Activated CD4-positive, alpha-beta T cell treated with anti-CD3 and anti-CD28 coated beads, Interleukin-2, Interleukin-4, amounts not matched to agents 100 ng/mL and 50 ng/mL, durations not matched to agents 16 hours and 8 hours (primary cell): ENCODE measurements at regions not wholly inside any gene's neighbourhood (a gene's known extent, or its start where the extent isn't known, plus 50 kb on each side); places are given as distances from the start of the nearest gene placed in this dataset.
"Not testable (repeated sequence)": the region's sequence is repeated elsewhere in the genome, so short reads cannot be mapped to it uniquely, and the experiment has no call there.

ENCODE experiments used
- DNase-seq: peaks from one replicate; pipeline ENCODE4 v3.0.0-alpha.2; 2020; ENCODE audit warnings: low spot score

DNA sequence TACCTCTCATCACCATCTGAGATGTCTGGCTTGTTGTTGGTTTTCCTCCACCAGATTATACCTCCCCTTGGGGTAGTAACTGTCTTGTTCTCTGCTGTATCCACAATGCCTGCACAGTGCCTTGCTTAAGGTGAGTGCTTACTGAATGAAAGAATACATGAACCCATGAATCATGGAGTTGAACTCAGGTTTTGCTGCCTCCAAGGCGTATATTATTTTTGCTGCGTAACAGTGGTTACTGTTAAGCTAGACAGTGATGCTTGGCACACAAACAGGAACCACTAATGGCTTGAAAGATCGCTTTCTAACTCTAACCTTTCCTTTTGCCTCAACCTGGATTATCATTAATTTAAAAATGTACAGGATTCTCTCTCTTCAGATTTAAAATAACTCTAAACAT, 695.8 kb downstream of the TOX3 start:
- DNase-seq, result no peak

DNA sequence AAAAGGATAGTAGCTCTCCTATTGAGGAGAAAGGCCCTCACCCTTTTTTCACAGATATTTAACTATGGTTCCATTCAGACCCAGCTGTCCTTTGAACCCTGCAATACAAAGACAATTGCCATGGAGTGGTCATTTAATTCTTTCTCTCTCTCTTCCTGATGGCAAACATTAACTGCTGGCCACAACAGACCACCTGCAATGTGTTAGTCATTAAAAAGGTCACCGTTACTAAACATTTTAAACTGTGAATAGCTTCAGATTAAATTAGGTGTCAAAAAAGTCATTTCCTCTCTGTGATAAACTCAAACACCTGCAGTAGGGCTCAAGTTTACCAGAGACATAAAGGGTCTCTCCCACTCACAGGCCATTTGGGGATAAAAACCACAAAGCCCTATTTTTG, 697.2 kb downstream of the TOX3 start:
- DNase-seq, result no peak

DNA sequence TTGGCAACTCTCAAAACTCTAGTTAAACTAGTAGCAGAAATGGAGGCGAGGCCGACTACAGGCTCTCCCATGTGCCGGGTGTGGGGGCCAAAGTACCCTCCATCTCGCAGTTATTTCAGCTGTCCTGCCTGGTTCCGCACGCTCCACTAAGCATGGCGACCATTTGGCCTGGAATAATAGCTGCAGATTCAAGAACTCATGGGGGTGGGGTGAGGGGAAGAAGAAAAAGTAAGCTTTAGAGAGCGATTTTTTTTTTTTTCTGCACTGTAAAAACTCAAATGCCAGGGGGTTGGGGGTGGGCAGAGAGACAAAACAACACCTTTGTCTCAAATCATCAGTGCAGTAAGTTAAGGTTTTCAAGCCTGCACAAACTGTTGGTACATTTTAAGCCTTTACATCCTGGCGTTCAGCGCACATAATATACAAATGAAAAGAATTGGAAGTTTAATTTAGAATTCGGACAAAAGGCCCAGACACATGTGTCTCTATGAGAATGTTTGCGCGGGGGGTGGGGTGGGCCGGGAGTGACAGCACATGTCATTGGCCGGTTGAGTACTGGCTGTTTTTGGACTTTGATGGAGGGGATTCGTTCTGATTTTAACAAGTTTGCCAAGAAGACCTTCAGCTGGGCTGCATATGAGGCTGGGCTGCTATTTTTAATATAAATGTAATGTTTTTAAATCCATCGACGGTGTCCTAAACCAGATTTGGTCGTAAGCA, 694.7 kb upstream of the SALL1 start:
- DNase-seq, result no peak

DNA sequence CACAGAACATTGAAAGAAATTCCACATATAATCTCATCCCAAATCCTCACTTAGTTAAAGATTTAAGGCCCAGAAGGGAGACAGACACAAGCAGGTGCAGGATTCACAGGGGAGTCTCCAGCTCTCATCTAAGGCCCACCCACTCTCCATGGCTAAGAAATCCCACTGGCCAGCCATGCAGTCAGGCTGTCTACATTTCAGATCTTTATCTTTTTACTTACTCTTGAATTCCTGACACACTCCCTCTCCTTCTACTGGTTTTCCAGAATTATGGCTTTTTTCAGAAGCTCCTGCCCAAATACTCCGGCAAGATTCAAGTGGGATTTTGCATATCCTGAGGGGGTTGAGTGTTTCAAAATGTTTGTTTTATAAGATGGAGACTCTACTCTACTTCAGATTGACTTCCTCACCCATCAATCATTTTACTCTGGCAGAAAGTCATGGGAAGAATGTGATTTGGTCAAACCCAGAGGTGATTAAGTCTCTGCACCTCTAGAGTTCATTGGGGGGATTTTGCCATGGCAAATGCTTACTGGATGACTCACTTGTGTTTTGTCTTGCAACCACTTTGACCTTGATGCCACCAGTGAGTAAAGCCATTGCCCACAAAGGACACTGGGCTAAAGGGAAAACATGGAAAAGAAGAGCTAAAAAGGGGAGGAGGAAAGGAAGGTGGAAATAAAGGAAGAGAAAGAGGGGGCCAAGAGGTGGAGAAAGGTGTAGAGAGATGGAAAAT, 688.8 kb upstream of the SALL1 start:
- DNase-seq, result no peak

DNA sequence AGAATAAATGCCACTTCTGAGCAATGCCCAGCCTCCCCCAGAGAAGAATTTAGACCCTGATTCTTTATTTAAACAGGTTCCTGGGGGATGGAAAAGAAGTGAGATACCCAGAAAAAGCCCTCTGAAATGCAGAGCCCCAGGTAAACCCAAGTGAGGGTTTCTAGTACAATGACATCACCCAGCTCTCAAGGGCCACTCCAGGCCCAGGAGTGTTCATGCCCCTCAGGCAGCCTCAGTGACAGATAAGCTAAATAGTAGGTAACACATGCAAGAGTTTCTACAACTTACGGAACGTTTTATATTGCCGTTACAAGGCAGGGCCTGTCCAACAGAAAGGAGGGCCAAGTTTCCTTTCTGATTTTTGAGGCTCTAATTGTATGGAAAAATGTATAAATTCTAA, 683.7 kb upstream of the SALL1 start:
- no peak for DNase-seq

DNA sequence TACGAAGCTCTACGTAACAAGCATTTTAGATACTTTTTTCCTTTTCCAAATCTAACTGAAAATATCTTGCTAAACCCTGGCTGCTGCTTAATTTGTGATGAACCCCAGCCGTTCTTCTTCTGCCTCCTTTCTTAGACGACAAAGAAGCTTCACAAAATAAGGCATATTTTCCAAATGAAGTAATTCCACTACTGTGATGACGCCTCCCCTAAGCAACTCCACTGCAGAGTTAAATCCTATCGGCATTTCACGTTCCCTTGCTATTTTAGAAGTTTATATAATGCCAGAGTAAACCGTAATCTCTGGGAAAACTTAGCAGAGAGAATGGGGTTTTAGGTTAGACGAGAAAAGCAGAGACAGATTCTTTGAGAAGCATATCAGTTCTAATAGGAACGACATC, 683.1 kb upstream of the SALL1 start:
- no peak for DNase-seq

DNA sequence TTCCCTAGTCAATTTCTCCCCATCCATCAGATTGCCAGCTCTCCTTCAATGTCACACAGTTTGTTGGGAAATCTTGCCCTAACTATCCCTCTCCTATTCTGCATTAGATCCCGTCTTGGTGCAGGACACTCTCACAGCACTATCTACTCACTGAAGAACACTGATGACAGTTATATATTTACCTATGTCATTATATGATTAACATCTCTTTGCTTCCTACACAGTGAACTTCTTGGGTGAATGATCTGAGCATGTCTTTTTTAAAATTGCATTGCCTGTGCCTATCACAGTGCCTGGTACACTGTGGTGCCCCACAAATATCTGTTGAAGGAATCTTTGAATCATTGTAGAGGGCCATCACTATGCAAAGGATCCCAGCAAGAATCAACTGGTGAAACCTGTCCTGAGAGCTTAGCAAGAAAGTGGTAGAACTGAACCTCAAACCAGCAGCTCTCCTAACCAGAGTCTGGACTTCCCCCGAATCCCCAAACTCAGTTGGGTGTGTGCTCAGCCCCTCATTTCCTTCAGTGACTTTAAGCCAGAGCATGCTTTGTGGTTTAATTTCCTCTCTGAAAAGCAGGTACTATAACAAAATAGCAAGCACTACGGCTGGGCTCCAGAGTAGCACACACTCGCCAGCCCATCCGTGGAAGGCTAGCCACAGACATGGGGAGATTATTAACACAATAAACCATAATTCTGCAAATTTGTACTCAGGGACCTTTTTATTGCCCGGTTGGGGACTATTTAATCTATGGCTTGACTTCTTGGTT, 680.7 kb upstream of the SALL1 start:
- no peak for DNase-seq

DNA sequence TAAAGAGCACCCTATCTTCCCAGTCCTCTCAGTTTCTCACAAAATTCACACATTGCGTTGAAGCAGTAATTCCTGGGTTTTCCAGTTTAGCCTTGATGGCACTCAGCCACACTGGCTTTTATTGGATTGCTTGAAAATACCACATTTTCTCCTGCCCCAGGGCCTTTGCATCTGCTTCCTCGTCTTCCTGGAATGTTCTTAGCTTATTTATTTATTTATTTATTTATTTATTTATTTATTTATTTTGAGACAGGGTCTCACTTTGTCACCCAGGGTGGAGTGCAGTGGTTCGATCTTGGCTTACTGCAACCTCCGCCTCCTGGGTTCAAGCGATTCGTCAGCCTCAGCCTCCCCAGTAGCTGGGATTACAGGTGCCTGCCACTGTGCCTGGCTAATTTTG, 680.0 kb upstream of the SALL1 start:
- DNase-seq, result not testable (repeated sequence)

DNA sequence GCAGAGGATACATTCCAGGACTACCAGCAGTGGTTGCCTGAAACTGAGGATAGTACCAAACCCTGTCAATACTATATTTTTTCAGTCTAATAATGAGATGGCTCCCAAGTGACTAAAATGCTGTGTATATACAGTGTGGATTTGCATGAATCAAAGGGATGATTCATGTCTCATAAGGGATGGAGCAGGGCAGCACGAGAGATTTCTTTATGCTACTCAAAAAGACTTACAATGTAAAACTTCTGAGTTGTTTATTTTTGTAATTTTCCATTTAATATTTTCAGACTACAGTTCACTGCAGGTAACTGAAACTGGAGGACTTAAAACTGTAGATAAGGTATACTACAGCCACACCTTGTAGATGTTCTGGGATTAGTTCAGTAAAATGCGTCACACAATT, 674.7 kb upstream of the SALL1 start:
- no peak for DNase-seq

DNA sequence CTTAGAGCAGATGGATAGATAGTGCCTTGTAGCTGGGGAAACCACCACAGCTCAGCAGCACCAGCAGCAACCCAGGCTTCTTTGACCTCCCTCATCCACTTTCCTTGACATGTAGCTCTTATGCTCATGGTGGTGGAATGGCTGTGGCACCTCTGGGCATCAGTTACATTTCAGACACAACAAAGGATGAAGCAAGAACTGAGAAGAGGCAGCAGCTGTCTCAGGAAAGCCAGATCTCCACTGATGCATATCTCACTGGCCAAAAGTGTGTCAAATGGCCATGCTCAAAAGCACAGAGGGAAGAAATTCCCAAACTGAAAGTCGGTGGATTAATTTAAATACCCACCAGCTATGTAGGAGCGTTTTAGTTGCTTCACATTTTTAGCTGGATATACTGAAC, 671.4 kb upstream of the SALL1 start:
- DNase-seq, result no peak

DNA sequence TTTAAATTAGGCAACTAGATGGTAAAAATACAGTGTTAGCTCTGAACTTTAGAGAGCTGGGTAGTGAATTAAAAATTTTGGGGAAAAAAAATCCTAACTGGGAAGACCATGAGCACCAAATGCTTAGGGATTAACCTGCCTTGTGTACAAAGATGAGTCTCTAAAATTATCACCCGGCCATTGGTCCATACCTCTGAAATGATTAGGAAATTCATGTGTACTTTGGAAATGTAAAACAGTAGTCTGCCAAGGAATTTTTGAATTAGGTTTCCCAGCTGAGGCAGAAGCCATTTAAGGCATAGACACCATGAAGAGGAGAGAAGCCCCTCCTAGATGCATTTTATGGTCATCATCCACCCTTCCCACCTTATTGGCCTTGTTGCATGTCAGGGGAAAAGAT, 670.5 kb upstream of the SALL1 start:
- no peak for DNase-seq

DNA sequence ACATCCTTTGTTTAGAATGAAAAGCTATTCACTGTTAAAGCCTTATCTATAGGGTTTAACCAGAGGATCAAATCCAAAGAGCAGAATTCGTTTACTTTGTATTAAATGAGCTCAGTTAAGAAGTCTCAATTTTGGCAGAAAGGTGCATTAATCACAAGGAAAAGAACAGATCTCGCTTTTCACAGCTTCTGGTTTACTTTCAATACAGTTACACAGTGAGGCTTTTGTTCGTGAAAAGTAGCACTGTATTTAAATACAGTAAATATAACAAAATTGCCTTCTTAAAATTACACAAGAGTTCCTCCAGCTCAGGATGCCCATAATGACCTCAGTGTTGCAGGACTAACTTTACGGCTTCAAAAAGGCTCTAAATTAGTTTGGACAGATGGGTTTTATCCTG, 669.1 kb upstream of the SALL1 start:
- no peak for DNase-seq

DNA sequence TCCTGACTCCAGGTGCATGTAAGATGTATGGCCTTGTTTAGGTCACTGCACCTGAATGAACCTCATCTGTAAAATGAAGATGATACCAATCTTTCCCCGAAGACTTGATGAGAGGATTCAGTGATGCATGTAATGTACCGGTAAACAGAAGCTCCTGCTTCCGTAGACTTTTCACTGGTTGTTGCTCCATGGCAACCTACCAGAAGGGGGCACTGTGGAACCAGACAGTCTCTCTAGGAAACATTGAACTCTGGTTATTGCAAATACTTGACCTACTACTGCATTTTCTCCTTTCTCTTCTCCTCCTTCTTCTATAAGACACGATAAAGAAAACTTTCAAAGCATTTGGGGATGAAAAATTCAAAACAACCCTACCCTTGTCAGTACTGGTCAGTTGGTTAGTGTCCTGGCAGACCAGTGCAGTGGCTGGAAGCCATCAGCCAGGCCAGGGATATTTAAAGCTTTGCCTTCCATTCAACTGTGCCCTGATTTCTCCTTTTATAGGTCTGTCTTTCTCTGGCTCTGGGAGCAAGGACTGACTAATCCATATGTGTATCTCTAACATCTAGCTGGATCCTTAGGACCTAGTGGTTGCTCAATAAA, 667.4 kb upstream of the SALL1 start:
- peak; percentile 16 for DNase-seq

DNA sequence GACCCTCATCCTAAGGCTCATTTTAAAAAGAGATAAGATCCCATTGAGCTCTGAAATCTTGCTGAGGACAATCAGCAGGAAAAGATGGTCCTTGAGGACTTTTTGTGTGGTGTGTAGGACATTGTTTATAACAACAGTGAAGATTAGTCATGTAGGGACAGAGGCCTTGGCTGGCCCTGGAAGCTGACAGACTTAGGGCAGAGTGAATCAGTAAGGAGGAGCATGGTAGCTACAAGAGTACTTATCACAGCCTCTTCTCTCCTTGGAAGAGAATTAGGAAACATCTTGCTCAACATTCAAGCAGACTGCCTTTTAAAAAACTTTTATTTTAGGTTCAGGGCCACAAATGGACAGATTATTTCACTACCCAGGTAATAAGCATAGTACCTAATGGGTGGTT, 665.9 kb upstream of the SALL1 start:
- no peak for DNase-seq

DNA sequence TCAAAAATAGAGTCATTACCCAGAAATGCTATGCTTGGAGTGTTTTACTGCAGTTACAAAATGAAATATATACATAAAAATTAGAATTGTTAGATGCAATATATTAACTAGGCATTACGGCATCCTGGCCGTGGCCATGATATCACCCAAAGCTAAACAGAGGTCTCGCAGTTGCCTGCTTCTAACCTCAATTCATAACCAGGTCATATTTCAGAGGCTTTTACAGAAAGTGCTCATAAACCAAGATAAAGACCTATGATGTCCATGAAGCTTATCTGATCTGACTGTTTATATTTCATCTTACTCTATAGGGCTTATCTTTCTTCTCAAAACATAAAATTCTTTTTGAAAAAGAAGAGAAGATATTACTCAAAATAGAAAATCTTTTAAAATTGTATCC, 664.5 kb upstream of the SALL1 start:
- no peak for DNase-seq

DNA sequence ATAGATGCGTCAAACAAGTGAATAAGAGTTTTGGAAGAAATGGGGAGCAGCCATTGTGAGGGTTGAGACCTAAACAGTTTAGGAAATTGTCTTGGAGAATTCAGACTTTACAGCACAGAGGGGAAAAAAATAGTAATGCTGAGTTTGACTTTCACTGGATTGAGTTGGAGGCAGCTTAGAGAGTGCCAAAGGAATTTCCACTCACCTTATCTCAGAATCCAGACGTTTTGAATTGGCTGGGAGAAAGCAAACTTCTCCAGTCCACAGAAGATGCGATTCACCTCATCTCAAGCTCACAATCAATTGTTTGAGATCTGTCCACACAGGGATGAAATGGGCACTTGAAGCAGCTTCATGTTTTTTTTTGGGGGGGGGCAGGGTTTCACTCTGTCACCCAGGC, 663.5 kb upstream of the SALL1 start:
- DNase-seq, result no peak

DNA sequence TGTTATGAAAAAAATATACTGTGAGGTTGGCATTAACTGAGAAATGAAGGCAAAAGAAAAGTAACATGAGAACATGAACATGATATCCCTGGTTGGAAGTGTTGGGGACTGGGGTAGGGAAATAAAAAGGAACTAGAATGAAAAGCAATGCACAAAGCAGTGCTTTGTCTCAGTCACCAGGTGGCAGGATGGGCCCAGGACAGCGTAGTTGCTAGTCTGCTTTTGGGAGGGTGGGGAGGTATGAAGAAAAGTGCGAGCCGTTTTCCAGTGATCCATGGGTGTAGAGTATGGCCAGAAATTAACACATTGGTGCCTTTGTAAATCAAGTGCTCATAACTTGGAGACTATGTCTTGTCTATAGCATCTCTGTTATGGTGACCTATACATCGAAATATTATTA, 662.5 kb upstream of the SALL1 start:
- no peak for DNase-seq

DNA sequence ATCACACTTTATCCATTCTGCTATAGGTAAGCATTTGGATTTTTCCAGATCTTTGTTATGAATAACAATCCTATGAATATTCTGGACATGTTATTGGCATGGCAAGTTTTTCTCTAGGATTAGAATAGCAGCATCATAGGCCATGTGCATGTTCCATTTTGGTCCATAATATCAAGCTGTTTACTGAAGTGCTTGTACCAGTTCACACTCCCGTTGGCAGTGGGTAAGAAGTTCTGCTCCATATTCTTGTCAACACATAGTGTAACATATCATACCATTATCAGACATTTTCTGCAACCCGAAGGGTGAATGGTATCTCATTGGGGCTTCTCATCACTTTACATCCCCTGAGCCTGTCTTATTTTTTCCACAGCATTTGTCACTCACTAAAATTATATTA, 661.9 kb upstream of the SALL1 start:
- DNase-seq, result no peak

DNA sequence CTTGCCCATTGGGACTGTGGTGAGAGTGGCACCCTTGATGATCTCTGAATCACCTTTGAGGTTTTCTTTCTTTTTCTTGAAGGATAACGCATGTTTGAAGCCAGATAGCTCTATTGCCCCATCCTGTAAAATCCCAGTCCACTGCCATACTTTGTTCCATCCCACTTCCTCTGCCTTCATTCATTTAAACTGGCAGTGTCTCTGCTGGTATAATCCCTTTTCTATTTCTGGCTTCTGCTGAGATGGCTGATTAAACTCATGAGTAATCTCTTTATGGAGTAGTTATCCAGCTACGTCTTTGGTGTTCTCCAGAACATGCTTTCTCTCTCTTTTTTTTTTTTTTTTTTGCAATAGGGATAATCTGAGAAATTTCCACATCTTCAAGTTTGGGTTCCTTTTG, 656.5 kb upstream of the SALL1 start:
- DNase-seq, result no peak

DNA sequence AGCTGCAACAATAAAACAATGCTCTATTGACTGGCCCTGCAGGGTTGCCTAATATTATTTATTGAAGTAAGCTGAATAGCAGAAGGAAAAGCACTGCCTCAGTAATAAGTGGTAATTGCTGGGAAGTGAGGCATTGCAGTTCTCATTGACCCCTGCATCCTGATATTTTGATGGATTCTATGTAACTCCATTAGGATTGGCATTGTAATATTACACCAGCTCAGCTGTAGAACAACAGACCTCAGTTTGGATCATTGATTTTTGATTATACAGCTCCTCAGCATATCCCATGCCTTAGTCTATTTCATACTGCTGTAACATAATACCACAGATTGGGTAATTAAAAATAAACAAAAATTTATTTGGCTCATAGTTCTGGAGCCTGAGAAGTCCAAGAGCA, 650.6 kb upstream of the SALL1 start:
- no peak for DNase-seq

DNA sequence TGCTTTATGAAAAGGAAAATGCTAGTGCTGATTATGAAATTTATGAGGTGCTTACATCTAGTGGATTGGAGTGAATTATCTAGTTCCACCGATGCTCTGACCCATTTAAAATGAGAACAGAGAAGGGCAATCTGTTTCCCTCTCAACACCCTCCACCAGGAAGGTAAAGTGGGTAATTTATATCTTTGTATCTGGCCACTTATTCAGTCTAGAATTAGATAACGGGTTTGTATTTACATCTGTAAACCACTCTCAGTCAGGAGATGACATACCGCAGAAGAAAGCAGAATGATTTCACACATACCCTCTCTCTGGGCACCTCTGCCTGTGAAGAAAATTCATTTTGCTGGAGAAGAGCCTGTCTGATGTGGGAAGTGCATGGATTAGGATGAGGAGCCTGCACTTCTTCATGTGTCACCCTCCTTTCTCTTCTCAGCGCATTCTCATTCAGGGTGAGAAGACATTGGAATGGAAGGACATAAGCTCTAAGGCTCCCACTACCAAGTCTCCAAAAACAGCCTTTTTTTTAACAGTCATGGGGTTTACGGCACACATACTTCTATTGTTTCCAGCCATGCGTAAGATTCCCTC, 646.7 kb upstream of the SALL1 start:
- no peak for DNase-seq

DNA sequence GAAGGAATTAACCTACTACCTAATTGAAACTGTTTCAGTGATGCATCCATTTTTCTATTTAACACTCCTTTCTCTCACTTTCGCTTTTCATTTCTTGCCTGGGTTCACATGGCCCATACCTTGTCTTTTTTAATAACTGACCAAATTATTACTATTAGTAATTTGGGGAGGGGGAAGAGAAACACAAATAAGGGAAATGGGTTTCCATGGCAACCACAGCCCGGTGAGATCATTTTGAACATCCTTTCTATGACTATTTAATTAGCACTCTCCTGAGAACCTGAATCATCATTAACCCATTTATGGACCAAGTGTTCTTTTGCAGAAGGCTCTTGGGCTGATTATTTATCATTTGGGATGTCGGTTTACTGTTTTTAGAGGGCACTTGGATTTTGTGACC, 628.2 kb upstream of the SALL1 start:
- DNase-seq, result no peak
